Astrocyte (in vitro differentiated cells and primary cell): ENCODE measurements at regions not wholly inside any gene's neighbourhood (a gene's known extent, or its start where the extent isn't known, plus 50 kb on each side); places are given as distances from the start of the nearest gene placed in this dataset.

Source experiments
- EZH2 ChIP-seq: IDR thresholded peaks from 2 replicates; pipeline ENCODE4 v1.6.1; 2012; ENCODE audit warnings: mild to moderate bottlenecking, low read length, inconsistent platforms; ENCODE audit not compliant: insufficient read depth
- TF ChIP-seq, protein P1 (sequence below): IDR thresholded peaks from 2 replicates; pipeline ENCODE4 v1.5.1; 2011; ENCODE audit warnings: low read depth, mild to moderate bottlenecking, inconsistent platforms, low read length, moderate library complexity; ENCODE audit not compliant: insufficient read depth

DNA sequence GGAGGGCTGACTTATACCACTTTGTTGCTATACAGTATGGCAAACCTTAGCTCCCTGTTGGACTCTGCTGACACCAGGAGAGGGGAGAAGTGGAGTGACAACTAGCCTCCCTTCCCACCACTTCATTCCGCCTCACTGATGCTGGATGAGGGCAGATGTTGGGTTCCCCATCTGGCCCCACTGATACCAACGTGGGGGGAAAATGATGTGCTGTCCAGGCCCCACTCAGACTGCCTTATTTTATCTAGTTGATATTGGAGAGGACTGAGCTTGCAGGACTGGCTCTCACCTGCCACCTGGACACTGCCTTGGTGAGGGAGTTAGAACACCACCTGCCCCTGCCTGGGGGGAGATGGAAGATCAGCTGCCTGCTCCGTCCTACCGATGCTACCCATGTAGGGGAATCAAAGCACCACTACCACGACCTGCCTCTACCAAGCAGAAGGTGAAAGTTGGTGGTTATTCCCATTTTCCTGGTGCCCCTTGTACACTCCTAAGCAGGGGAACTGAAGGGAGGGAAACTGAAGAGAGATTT is 292.1 kb downstream of the GADD45G start:
- TF ChIP-seq EZH2: no peak
- TF ChIP-seq, protein P1, sequence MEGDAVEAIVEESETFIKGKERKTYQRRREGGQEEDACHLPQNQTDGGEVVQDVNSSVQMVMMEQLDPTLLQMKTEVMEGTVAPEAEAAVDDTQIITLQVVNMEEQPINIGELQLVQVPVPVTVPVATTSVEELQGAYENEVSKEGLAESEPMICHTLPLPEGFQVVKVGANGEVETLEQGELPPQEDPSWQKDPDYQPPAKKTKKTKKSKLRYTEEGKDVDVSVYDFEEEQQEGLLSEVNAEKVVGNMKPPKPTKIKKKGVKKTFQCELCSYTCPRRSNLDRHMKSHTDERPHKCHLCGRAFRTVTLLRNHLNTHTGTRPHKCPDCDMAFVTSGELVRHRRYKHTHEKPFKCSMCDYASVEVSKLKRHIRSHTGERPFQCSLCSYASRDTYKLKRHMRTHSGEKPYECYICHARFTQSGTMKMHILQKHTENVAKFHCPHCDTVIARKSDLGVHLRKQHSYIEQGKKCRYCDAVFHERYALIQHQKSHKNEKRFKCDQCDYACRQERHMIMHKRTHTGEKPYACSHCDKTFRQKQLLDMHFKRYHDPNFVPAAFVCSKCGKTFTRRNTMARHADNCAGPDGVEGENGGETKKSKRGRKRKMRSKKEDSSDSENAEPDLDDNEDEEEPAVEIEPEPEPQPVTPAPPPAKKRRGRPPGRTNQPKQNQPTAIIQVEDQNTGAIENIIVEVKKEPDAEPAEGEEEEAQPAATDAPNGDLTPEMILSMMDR: no peak
